Hematopoietic multipotent progenitor cell treated with erythropoietin and hydrocortisone succinate and interleukin-3 and kit ligand, for 6 days (in vitro differentiated cells): ENCODE measurements at regions not wholly inside any gene's neighbourhood (a gene's known extent, or its start where the extent isn't known, plus 50 kb on each side); places are given as distances from the start of the nearest gene placed in this dataset.

Source experiments
- DNase-seq: peaks from one replicate; pipeline ENCODE4 v3.0.0-alpha.2; 2015

- no peak for DNase-seq
These were observed 51.2 kb upstream of the RTN4 start for GRCh38 chr2:55101466-55101865.

- DNase-seq, result peak; percentile 47
These were observed 49.9 kb upstream of the RTN4 start for GRCh38 chr2:55099878-55100820.
